Activated naive CD8-positive, alpha-beta T cell (primary cell): ENCODE measurements at regions not wholly inside any gene's neighbourhood (a gene's known extent, or its start where the extent isn't known, plus 50 kb on each side); places are given as distances from the start of the nearest gene placed in this dataset.
"Not testable (repeated sequence)": the region's sequence is repeated elsewhere in the genome, so short reads cannot be mapped to it uniquely, and the experiment has no call there.

Source experiments
- H3K27ac Mint-ChIP-seq: one replicate; pipeline ENCODE4 v1.8.0; 2021; ENCODE audit warnings: mixed read lengths
- H3K27me3 Mint-ChIP-seq: one replicate; pipeline ENCODE4 v1.8.0; 2021; ENCODE audit warnings: mixed read lengths
- H3K36me3 Mint-ChIP-seq: one replicate; pipeline ENCODE4 v1.8.0; 2021; ENCODE audit warnings: mixed read lengths
- H3K4me1 Mint-ChIP-seq: one replicate; pipeline ENCODE4 v1.8.0; 2021; ENCODE audit warnings: low read depth, mixed read lengths
- H3K4me3 Mint-ChIP-seq: one replicate; pipeline ENCODE4 v1.8.0; 2021; ENCODE audit warnings: mild to moderate bottlenecking, mixed read lengths
- H3K9me3 Mint-ChIP-seq: one replicate; pipeline ENCODE4 v1.8.0; 2021; ENCODE audit warnings: low read depth, mixed read lengths

DNA sequence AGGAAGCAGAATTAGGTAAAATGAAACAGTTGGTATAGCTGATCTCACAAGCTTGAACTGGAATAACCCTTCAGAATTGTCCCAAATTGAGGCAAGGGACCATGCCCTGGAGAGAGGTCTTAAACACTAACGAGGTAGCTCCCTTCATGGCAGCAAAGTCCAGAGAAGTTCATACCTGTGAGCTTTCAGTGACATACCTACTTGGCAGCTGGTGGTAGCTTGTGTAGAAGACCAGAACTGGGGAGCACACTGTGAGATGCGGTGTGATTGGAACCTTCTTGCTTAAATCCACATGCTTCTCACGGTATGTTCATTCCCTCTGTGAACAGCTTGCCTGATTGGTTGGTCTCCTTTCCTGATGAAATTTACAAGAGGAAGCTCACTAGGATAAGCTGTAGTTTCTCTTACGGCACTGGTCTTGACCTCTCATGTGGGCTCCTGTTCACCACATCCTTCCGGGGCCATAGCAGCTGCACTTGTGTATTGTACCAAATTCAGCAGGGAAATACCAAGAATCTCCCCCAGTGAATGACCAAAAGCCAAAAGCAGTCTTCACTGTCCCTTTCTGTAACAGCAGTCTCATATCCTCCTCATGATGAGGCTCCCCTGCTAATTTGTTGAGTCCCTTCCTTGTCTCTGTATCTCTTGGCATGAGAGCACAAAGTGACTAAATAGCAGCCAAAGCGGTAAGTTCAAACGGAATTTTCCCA lies 483.7 kb upstream of the FRG2C start:
- no peaks in the 10 kb centered on the region for H3K36me3 Mint-ChIP-seq

DNA sequence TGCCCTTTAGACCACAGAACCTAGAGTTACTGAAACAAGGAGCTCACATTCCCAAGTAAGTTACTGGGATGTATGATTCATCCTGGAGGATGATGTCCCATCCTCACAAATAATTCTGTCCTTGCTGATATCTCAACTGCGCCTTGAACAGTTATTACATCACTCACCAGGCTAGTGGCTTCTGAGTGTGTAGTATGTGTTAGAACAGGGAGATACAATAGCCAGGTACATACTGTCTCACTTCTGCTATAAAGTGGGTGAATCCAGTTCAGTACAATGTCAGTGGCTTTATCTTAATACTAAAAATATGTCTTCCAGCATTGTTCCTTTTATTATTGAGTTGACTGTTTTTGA lies 483.2 kb upstream of the FRG2C start:
- Mint-ChIP-seq H3K9me3 (no peaks in the 10 kb centered on the region), H3K4me1 (no peaks in the 10 kb centered on the region)

More for the DNA sequence above, 483.7 kb upstream of the FRG2C start:
- no peak overlapping the region for H3K27ac Mint-ChIP-seq
- peaks cover 1% of the 10 kb centered on the region for H3K27me3 Mint-ChIP-seq
- H3K4me3 Mint-ChIP-seq, result no peak overlapping the region
- no peaks in the 10 kb centered on the region for H3K4me1 Mint-ChIP-seq
- H3K9me3 Mint-ChIP-seq, result no peaks in the 10 kb centered on the region

DNA sequence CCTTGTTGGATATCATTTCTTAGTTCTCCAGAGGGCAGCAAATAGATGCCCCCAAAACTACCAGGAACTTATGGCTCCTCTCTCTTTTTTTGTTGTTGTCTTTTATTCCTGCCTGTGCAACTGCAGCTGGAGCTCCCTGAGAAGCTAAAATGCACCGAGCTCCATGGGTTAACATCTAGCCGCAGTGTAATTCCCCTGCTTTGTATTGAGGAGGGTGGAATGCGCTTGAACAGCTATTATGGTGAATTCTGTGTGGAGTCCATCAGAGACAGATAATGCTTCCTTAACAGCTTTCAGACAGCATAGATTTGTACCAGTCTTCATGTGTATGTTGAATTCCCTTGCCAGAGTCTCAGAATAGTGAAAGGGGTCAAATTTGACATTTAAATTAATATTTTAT lies 475.2 kb upstream of the FRG2C start:
- no peak overlapping the region for H3K4me3 Mint-ChIP-seq
- H3K4me1 Mint-ChIP-seq, result no peaks in the 10 kb centered on the region
- no peaks in the 10 kb centered on the region for H3K9me3 Mint-ChIP-seq
- H3K36me3 Mint-ChIP-seq, result no peaks in the 10 kb centered on the region
- no peak overlapping the region for H3K27ac Mint-ChIP-seq
- peaks cover 16% of the 10 kb centered on the region for H3K27me3 Mint-ChIP-seq

More for the DNA sequence above, 483.2 kb upstream of the FRG2C start:
- H3K36me3 Mint-ChIP-seq, result no peaks in the 10 kb centered on the region
- H3K27me3 Mint-ChIP-seq, result peaks cover 1% of the 10 kb centered on the region
- no peak overlapping the region for H3K4me3 Mint-ChIP-seq
- no peak overlapping the region for H3K27ac Mint-ChIP-seq

DNA sequence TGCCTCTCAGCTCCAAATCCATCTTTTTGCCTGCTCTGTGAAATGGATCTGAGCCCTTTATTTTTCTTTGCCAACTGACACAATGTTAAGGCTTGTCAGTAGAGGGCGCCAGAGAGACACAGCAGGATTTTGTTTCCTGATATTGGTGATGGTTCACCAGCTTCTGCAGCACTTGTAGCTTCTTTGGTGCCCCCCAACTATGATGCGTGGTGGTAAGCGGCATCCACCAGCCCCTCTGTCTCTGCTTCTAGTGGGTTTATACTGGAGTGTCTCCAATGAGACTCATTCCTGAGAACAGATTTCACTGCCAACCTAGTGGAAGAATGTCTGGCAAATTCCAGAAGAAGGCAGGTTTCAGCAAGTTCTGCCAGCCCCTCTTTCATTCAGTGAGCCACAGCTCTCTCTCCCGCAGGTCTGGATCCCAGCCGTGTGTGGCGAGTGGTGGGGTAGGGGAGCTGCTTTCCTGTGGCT lies 471.9 kb upstream of the FRG2C start:
- peaks cover 18% of the 10 kb centered on the region for H3K27me3 Mint-ChIP-seq
- no peak overlapping the region for H3K4me3 Mint-ChIP-seq
- H3K27ac Mint-ChIP-seq, result no peak overlapping the region
- no peaks in the 10 kb centered on the region for H3K4me1 Mint-ChIP-seq
- no peaks in the 10 kb centered on the region for H3K36me3 Mint-ChIP-seq
- no peaks in the 10 kb centered on the region for H3K9me3 Mint-ChIP-seq

DNA sequence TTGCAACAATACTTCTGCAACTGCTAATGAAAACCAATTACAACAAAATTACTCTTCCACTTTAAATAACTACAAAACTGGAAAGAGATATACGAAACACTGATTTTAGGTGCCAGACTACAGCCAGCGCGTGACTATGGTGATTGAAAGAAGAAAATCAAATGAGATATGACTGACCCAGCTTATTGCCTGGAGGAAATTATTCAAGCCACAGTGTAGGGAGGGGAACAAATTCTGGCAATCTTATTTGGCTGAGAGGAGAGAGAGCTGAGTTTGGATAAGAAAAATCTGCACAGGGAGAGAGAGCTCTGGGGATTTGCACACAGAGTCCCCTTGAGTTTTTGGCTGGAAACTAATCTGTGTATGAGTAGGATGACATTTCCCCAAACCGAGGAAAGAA lies 470.3 kb upstream of the FRG2C start:
- Mint-ChIP-seq H3K4me1 (no peaks in the 10 kb centered on the region), H3K9me3 (no peaks in the 10 kb centered on the region), H3K4me3 (no peak overlapping the region), H3K27me3 (peaks cover 15% of the 10 kb centered on the region), H3K27ac (no peak overlapping the region), H3K36me3 (no peaks in the 10 kb centered on the region)

DNA sequence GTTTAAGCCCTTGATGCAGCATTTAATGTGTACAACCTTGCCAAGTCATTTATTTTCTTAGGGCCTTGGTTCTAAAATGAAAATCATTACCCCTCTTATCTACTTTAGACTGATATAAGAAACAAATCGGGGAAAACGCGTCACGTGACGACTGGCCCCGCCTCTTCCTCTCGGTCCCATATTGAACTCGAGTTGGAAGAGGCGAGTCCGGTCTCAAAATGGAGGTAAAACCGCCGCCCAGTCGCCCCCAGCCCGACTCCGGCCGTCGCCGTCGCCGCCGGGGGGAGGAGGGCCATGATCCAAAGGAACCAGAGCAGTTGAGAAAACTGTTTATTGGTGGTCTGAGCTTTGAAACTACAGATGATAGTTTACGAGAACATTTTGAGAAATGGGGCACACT lies 449.8 kb upstream of the FRG2C start:
- not testable (repeated sequence) for H3K27ac Mint-ChIP-seq, H3K4me1 Mint-ChIP-seq, H3K36me3 Mint-ChIP-seq, H3K4me3 Mint-ChIP-seq, H3K9me3 Mint-ChIP-seq, H3K27me3 Mint-ChIP-seq

DNA sequence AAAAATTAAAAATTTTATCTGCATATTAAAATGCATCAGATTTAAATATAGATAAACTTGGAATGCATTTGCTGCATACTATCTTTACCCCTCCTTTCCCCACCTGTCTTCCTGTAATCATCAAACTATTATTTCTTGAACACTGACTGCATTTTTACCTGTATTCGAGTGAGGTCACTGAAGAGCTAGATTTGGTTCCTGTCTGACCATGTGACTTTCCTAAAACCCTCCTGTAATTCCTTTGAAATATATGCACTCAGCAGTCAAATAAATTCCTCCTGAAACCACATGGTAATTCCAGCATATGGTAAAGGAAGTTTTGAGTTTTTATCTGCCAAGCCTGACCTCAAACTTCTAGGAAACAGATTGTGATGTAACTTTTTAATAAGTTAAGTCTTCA lies 445.6 kb upstream of the FRG2C start:
- Mint-ChIP-seq H3K9me3 (no peaks in the 10 kb centered on the region), H3K27me3 (peaks cover 5% of the 10 kb centered on the region), H3K4me1 (no peaks in the 10 kb centered on the region), H3K4me3 (no peak overlapping the region), H3K27ac (no peak overlapping the region), H3K36me3 (no peaks in the 10 kb centered on the region)

DNA sequence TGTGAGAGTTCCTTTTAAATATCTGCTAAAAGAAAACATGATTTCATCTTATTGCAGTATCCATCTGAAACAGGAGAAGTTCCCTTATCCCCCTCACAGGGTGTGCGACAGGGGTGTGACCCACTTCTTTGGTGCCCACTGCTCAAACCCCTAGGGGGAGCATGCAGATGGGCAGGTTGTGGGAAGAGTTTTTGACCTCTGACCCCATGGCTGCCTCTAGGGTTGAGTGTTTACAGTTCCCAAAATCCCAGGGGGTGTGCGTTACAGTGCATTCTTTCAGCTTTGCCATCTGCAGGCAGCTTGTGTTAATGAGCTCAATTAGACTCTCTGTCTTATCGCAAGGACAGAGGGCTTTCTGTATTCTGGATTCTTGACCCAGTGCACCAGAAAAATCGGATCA lies 443.2 kb upstream of the FRG2C start:
- H3K27me3 Mint-ChIP-seq, result no peaks in the 10 kb centered on the region
- no peak overlapping the region for H3K27ac Mint-ChIP-seq
- no peaks in the 10 kb centered on the region for H3K36me3 Mint-ChIP-seq
- H3K4me1 Mint-ChIP-seq, result no peaks in the 10 kb centered on the region
- H3K4me3 Mint-ChIP-seq, result no peak overlapping the region
- no peaks in the 10 kb centered on the region for H3K9me3 Mint-ChIP-seq

DNA sequence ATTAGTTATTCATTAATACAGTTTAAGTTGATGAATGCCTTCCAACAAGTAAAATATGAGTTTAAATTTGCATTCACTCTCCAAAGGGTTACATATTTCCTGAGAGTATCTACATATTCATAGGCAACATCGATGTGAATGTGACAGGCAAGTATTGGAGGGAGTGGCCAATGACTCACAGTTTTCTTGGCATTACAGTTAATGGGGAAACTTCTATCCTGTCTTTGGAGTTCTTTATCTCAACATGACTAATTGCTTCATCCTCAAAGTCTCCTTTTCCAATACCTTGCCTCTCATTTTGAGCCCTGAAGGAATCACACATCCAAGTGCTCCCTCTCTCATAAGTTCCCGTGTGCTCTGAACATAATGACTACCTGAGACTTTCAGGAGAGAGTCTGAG lies 439.7 kb upstream of the FRG2C start:
- H3K36me3 Mint-ChIP-seq, result no peaks in the 10 kb centered on the region
- no peaks in the 10 kb centered on the region for H3K4me1 Mint-ChIP-seq
- no peak overlapping the region for H3K4me3 Mint-ChIP-seq
- no peaks in the 10 kb centered on the region for H3K9me3 Mint-ChIP-seq
- no peak overlapping the region for H3K27ac Mint-ChIP-seq
- H3K27me3 Mint-ChIP-seq, result peaks cover 3% of the 10 kb centered on the region

DNA sequence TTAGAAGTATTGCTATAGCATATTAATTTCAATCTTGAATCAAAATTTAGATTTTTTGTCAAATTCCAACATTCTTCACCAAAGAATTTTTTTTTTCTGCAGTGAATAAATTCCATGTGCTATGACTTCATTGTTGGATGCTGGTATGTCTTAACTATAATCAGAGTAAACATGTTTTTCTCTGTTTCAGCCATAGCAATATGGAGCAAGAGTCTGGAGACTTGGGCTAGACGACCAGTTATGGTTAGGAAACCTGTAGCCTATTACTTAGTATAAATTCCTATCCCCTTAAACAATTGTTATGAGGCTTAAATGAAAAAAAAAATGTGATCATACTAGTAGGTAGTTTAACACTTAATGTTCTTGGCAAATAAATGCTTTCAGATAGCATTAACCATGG lies 431.9 kb upstream of the FRG2C start:
- Mint-ChIP-seq H3K27me3 (peaks cover 16% of the 10 kb centered on the region), H3K4me1 (no peaks in the 10 kb centered on the region), H3K9me3 (no peaks in the 10 kb centered on the region), H3K4me3 (no peak overlapping the region), H3K36me3 (no peaks in the 10 kb centered on the region), H3K27ac (no peak overlapping the region)

DNA sequence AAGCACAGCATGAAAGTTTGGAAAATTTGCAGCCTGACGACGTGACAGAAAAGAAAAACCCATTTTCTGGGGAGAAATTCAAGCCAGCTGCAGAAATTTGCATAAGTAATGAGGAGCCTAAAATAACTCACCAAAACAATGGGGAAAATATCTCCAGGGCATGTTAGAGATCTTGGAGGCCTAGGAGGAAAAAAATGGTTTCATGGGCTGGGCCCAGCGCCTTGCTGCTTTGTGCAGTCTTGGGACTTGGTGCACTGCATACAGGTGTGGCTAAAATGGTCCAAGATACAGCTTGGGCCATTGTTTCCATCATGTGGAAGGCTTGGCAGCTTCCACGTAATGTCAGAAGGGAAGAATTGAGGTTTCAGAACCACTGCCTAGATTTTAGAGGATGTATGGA lies 428.5 kb upstream of the FRG2C start:
- H3K27ac Mint-ChIP-seq, result no peak overlapping the region
- no peak overlapping the region for H3K4me3 Mint-ChIP-seq
- H3K27me3 Mint-ChIP-seq, result peaks cover 14% of the 10 kb centered on the region
- H3K36me3 Mint-ChIP-seq, result no peaks in the 10 kb centered on the region
- no peaks in the 10 kb centered on the region for H3K9me3 Mint-ChIP-seq
- H3K4me1 Mint-ChIP-seq, result no peaks in the 10 kb centered on the region

DNA sequence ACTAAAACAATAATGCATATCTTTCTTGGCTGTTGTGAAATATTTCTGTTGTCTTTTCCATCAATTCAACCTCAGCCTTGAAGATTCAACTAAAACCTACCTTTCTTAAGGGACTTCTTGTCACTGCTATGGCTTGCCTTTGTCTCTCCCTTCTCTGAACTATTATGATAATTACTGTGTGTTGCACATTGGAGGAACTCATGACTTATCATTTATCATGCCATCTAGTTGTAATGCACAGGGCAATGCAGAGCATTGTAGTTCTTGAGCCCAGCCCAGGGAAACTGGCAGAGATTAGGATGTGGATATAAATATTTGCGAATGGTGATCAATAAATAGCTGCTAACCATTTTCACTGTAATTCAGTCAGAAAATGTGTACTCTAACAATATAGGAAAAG lies 427.1 kb upstream of the FRG2C start:
- Mint-ChIP-seq H3K4me3 (no peak overlapping the region), H3K27me3 (peaks cover 14% of the 10 kb centered on the region), H3K36me3 (no peaks in the 10 kb centered on the region), H3K9me3 (no peaks in the 10 kb centered on the region), H3K4me1 (no peaks in the 10 kb centered on the region), H3K27ac (no peak overlapping the region)

DNA sequence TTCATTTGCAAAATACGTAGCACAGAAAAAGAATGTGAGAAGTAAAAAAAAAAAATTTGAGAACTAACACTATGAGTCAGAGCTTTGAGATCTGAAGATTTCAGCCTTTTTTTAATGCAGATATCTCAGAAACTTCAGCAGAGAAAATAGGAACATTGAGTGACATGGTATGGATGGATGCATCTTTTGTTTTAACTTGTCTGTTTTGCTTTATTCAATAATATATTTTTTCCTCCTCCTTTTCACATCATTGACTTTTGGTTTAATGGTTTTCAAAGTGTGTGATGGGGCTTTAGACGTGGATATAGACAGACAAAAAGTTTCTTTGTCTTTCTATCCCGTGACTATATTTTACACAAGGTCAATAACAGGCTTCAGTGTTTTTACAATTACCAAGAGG lies 426.7 kb upstream of the FRG2C start:
- H3K27me3 Mint-ChIP-seq, result peaks cover 14% of the 10 kb centered on the region
- H3K36me3 Mint-ChIP-seq, result no peaks in the 10 kb centered on the region
- H3K27ac Mint-ChIP-seq, result no peak overlapping the region
- no peaks in the 10 kb centered on the region for H3K9me3 Mint-ChIP-seq
- no peaks in the 10 kb centered on the region for H3K4me1 Mint-ChIP-seq
- no peak overlapping the region for H3K4me3 Mint-ChIP-seq

DNA sequence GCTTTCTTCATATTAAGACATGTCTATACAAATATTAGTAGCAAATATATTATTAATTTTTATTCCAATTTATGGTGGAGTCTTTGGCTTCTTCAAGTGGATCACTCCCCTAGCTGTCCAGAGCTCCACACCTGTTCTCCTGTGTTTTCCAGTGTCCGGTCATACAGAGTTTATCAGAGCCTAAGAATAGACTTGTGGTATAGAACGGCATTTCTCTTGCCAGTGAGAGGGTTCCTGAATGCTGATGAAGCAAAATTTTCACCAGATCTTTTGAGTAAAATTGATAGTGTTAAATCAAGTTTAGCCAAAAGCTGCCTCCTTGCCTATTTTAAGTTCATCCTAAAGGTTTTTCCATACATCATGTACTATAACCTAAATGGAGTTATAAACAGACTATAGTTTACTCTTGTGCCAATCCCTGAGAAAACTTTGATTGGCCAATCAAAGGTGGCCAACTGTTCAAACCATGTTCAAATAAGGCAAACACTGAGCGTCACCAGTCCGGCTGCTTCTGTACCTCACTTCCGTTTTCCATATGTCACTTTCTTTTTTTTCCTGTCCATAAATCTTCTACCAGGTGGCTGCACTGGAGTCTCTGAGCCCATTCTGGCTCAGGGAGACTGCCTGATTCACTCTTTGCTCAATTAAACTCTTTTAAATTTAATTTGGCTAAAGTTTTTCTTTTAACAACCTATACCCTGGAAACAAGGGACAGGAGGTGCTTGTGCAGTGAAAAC lies 422.7 kb upstream of the FRG2C start:
- H3K4me3 Mint-ChIP-seq, H3K27me3 Mint-ChIP-seq, H3K27ac Mint-ChIP-seq, H3K4me1 Mint-ChIP-seq, H3K36me3 Mint-ChIP-seq, H3K9me3 Mint-ChIP-seq: not testable (repeated sequence)

DNA sequence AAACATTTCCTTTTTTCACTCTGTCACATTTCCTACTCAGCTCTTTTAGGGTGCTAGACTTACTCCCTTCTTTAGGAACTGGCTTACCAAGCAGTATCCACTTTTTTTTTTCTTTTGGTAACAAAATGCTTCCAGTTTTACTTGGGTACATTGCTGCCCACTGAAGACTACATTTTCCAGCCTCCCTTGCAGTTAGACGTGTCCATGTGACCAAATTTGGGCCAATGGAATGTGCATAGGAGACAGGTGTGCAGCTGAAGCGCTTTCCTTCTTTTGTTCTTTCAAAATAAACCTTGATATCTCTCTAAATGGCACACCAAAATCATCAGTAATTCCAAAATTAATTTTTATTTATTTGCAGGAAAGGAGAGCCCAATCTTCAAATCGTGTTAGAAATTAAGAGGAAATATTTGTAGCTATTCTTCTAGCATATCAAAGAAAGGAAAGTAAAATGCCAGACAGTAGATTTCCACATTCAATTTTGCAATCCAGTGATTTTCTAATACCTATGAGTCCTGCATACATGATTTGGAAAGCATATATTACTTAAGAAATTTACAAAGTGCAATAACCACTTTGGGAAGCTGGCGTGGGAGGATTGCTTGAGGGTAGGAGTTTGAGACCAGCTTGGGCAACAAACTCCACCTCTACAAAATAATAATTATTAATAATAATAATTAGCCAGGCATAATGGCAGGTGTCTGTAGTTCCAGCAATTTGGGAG lies 422.0 kb upstream of the FRG2C start:
- H3K4me1 Mint-ChIP-seq, result no peaks in the 10 kb centered on the region
- H3K9me3 Mint-ChIP-seq, result no peaks in the 10 kb centered on the region
- no peak overlapping the region for H3K27ac Mint-ChIP-seq
- H3K4me3 Mint-ChIP-seq, result no peak overlapping the region
- peaks cover 3% of the 10 kb centered on the region for H3K27me3 Mint-ChIP-seq
- no peaks in the 10 kb centered on the region for H3K36me3 Mint-ChIP-seq
